ENCODE measurements at regions not wholly inside any gene's neighbourhood (a gene's known extent, or its start where the extent isn't known, plus 50 kb on each side); places are given as distances from the start of the nearest gene placed in this dataset.

- TF ChIP-seq STAT5B (CRISPR knock-in tag; IDR thresholded peaks at IDR 0.05) (no peak), NR1H2 (CRISPR knock-in tag; IDR thresholded peaks at IDR 0.05; ENCODE audit: borderline replicate concordance, low read depth) (no peak), FOXA1 (IDR thresholded peaks at IDR 0.05) (no peak), FOXA1 (CRISPR knock-in tag; IDR thresholded peaks at IDR 0.05) (no peak), ZBTB7B (CRISPR knock-in tag; IDR thresholded peaks at IDR 0.05) (no peak), PHF5A (CRISPR knock-in tag; IDR thresholded peaks at IDR 0.05; ENCODE audit: low read depth, unreplicated experiment) (no peak), ZC3H13 (CRISPR knock-in tag; IDR thresholded peaks at IDR 0.05) (no peak)
- TF ChIP-seq, protein P1, sequence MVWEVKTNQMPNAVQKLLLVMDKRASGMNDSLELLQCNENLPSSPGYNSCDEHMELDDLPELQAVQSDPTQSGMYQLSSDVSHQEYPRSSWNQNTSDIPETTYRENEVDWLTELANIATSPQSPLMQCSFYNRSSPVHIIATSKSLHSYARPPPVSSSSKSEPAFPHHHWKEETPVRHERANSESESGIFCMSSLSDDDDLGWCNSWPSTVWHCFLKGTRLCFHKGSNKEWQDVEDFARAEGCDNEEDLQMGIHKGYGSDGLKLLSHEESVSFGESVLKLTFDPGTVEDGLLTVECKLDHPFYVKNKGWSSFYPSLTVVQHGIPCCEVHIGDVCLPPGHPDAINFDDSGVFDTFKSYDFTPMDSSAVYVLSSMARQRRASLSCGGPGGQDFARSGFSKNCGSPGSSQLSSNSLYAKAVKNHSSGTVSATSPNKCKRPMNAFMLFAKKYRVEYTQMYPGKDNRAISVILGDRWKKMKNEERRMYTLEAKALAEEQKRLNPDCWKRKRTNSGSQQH (CRISPR knock-in tag; IDR thresholded peaks at IDR 0.05; ENCODE audit: low read depth) = no peak
Observed at GRCh38 chr5:38613992-38614836, 57.8 kb upstream of the LIFR start.
